ENCODE measurements at regions not wholly inside any gene's neighbourhood (a gene's known extent, or its start where the extent isn't known, plus 50 kb on each side); places are given as distances from the start of the nearest gene placed in this dataset.

- DNase-seq, result no peak
Observed at GRCh38 chr6:54991761-54992330, 145.3 kb downstream of the FAM83B start.

DNA sequence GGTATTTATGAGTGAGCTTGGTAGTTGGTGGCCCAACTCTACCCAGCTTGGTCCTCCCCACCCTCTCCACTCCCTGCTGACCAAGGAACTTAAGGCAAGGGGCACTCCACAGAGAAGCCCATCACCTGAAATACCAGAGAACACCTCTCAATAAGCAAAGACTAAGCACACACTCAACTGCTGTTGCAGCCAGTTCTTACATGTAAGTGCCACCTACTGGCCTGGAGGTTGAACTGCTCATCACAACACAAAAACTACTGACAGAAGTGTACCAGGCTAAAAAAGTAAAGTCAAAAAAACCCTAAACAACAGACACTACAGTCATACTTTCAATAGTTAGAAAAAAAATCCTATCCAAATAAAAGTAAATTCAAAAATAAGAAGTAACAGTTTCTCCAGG, 146.2 kb downstream of the FAM83B start:
- no peak for DNase-seq

DNA sequence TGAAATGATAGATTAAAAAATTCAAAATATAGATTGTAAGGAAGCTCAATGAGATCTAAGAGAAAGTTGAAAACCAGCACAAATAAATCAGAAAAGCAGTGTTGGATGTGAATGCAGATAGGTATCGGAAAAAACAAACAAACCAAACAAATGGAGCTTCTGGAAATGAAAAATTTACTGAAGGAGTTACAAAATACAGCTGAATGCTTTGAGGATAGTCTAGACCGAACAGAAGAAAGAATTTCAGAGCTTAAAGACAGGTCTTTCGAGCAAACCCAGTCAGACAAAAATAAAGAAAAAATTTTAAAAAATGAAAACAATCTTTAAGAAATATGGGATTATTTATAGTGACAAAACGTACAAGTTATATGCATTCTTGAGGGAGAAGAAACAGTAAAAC, 146.7 kb downstream of the FAM83B start:
- no peak for DNase-seq

- DNase-seq, result no peak
Observed at GRCh38 chr6:54993948-54994347, 147.4 kb downstream of the FAM83B start.

DNA sequence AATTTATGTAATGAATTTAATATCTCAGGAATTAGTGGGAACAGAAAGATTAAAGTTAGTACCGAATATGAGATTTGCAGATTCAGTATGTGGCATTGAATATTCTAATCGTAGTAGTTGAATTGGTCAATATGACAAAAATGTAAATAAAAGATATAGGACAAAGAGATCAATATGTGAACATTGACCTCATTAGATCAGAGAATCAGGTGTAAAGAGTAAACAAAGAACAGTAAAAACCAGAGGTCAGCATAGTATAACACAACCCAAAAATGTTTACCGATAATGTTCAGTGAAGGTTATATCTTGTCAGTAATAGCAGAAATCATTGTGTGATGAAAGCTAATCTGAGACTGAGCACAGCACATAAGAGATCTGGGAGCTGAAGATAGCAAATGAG, 152.0 kb downstream of the FAM83B start:
- DNase-seq, result no peak

DNA sequence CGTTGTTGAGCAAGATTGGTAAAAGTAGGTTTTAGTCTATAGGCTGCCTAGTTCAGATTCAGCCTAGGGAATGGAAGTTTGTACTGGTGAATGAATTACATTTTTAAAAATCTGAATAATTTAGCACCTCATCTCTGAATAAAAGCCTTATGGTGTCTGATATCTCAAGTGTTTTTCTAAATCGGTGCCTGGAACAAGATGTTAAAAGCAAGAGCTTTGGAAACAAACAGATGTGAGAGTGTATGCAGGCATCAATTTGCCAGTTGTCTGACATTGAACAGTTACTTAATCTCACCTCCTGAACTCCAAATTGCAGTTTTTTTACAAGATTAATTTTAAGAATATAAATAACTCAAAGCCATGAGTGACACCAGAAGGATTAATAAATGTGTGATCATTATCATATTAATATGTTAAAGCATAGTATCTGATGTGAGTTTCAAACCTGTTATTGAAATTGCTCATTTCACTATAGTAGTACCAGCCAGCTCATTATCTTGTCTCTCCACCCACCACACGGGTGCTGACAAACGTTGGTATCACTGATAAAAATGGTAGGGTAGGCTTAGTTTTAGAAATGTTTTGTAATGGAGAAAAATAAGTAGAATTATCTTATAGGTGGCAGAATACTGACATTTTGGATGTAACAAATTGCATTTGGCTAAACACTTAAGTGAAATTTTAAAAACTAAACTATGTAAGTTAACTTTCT, 157.3 kb downstream of the FAM83B start:
- DNase-seq, result no peak

GRCh38 chr6:55009131-55009530, 162.6 kb downstream of the FAM83B start:
- DNase-seq, result no peak

GRCh38 chr6:55011034-55011433, 163.3 kb upstream of the HCRTR2 start:
- no peak for DNase-seq

DNA sequence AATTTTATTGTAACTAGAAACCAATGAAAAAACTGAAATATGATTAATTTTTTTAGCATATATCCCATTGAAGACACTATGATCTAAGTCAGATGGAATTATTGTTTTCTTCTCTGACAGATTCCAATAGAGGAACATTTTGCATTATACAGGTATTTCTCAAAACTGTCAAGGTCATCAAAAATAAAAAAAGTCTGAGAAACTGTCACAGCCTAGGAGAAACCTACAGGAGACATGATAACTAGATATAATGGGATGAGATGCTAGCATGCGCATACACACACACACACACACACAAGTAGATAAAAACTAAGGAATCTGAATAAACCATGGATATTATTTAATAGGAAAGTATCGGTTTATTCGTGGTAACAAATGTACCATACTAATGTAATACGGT, 161.9 kb upstream of the HCRTR2 start:
- DNase-seq, result no peak

DNA sequence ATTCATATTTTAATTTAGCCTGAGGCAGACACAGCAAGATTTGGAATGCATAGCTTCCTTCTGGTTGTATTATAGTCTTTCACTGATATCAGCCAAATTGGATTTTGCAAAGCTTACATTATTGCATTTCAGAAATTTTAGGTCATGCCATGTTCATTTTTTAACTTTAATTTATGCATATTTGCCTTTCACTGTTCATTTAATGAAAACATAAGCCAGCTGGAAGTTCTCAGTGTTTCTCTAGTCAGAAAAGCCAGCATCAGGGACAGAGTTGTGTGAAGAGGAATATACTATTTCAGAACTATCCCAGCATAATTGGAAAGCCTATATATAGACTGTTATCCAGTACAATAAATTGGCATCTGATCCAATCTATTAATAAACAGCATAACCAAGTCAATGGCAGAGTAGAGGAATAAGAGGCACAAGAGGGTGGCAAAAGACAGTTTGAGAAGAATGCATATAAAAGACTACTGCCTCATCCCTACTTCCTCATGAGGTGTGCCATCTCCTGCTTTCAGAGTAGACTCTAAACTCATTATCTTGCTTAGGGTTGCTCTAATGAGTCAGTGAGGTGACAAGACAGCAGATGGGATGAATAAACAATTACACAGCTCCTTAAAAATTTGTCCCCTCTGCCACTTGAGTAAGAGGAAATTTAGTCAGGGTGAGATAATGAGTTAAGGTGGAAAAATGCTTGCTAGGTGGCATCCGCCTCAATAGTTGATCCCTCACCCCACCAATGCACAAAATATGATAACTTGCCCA, 159.8 kb upstream of the HCRTR2 start:
- no peak for DNase-seq

DNA sequence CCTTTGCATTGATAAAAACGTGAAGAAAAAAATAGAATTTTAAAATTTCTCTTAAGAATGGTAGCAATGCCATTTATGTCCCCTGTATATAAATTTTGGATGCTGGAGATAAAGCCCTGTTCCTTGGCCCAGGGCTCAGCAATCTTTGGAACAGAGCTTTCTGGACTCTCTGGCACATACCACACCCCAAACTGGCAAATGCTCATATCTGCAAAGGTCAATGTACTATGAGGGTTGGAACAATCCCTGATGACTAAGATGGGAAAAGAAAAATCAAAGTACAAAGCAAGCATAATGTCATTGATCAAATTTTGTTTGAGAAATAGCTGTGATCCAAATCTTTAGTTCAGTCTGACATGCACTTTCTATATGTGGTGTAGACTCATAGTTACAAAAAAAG, 158.1 kb upstream of the HCRTR2 start:
- DNase-seq, result no peak

GRCh38 chr6:55017555-55018300, 156.6 kb upstream of the HCRTR2 start:
- DNase-seq, result no peak

GRCh38 chr6:55019591-55019990, 154.7 kb upstream of the HCRTR2 start:
- no peak for DNase-seq

GRCh38 chr6:55023230-55023629, 151.1 kb upstream of the HCRTR2 start:
- DNase-seq, result no peak

GRCh38 chr6:55033016-55033546, 141.2 kb upstream of the HCRTR2 start:
- no peak for DNase-seq

DNA sequence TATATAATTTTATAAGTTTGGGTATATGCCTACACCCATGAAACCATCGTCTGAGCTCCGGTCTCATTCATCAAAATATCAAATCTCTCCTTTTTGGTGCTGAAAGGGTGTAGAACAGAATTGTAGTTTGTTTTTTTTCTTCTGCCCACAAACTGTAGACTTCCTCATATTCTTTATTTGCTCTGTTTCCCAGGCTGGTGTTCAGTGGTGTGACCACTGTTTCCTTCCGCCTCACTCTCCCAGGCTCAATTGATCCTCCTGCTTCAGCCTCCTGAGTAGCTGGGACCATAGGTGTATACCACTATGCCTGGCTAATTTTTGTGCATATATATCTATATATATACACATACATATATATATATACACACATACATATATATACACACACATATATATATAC, 139.6 kb upstream of the HCRTR2 start:
- peak; percentile 37 for DNase-seq

GRCh38 chr6:55040102-55040848, 134.0 kb upstream of the HCRTR2 start:
- DNase-seq, result no peak

DNA sequence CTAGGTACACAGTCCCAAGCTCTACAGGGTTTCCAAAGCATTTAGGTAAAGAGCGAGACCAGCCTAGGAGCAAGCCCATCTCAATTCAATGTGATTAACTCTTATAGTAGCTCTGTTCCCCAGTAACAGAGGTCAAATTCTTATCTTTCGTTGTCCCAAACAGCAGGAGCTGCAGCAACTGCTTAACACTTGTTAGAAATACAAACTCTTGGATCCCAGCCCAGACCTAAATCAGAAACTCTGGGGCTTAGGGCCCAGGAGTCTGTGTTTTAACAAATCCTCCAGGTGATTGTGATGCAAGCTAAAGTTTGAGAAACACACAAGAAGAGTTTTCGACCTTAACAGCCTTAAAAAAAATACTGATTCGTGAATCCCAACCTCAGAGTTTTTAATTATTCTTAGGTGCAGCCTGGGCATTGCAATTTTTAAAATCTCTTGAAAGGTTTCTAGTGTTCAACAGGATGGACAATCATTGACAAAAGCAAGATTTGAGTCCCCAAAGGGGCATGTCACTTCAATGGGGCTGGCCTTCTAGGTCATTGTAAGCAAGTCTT, 127.4 kb upstream of the HCRTR2 start:
- no peak for DNase-seq

- no peak for DNase-seq
Observed at GRCh38 chr6:55047451-55048044, 126.8 kb upstream of the HCRTR2 start.

GRCh38 chr6:55049866-55050265, 124.4 kb upstream of the HCRTR2 start:
- no peak for DNase-seq

- no peak for DNase-seq
Observed at GRCh38 chr6:55052846-55053245, 121.5 kb upstream of the HCRTR2 start.

GRCh38 chr6:55058682-55059081, 115.6 kb upstream of the HCRTR2 start:
- no peak for DNase-seq
